Fibroblast of skin of abdomen (primary cell): ENCODE measurements at regions not wholly inside any gene's neighbourhood (a gene's known extent, or its start where the extent isn't known, plus 50 kb on each side); places are given as distances from the start of the nearest gene placed in this dataset.

ENCODE experiments used
- DNase-seq: peaks from one replicate; pipeline ENCODE4 v3.0.0-alpha.2; 2013

- no peak for DNase-seq
Measured at GRCh38 chr3:177917234-177917861, 618.9 kb upstream of the KCNMB2 start.

GRCh38 chr3:177921153-177921552 lies 615.1 kb upstream of the KCNMB2 start:
- no peak for DNase-seq

GRCh38 chr3:177924261-177924660 lies 612.0 kb upstream of the KCNMB2 start:
- no peak for DNase-seq

GRCh38 chr3:177928172-177928873 lies 607.9 kb upstream of the KCNMB2 start:
- DNase-seq: peak; percentile 23

GRCh38 chr3:177929310-177929709 lies 606.9 kb upstream of the KCNMB2 start:
- peak; percentile 10 for DNase-seq

- no peak for DNase-seq
Measured at GRCh38 chr3:177930771-177931170, 605.5 kb upstream of the KCNMB2 start.

- no peak for DNase-seq
Measured at GRCh38 chr3:177931346-177931745, 604.9 kb upstream of the KCNMB2 start.

- no peak for DNase-seq
Measured at GRCh38 chr3:177932346-177932745, 603.9 kb upstream of the KCNMB2 start.

- DNase-seq: peak; percentile 47
Measured at GRCh38 chr3:177932750-177933660, 603.2 kb upstream of the KCNMB2 start.

GRCh38 chr3:177934001-177934891 lies 602.0 kb upstream of the KCNMB2 start:
- DNase-seq: peak; percentile 97

GRCh38 chr3:177935047-177935446 lies 601.2 kb upstream of the KCNMB2 start:
- no peak for DNase-seq

- DNase-seq: no peak
Measured at GRCh38 chr3:177936721-177937120, 599.5 kb upstream of the KCNMB2 start.

- no peak for DNase-seq
Measured at GRCh38 chr3:177942911-177943310, 593.3 kb upstream of the KCNMB2 start.

GRCh38 chr3:177944228-177944661 lies 592.0 kb upstream of the KCNMB2 start:
- peak; percentile 25 for DNase-seq

- DNase-seq: no peak
Measured at GRCh38 chr3:177946048-177946447, 590.2 kb upstream of the KCNMB2 start.

GRCh38 chr3:177946497-177946896 lies 589.7 kb upstream of the KCNMB2 start:
- no peak for DNase-seq

- peak; percentile 23 for DNase-seq
Measured at GRCh38 chr3:177946936-177947335, 589.3 kb upstream of the KCNMB2 start.

- no peak for DNase-seq
Measured at GRCh38 chr3:177947901-177948300, 588.3 kb upstream of the KCNMB2 start.

GRCh38 chr3:177948716-177949425 lies 587.4 kb upstream of the KCNMB2 start:
- DNase-seq: no peak

GRCh38 chr3:177959188-177959587 lies 577.0 kb upstream of the KCNMB2 start:
- no peak for DNase-seq

GRCh38 chr3:177960014-177960413 lies 576.2 kb upstream of the KCNMB2 start:
- DNase-seq: peak; percentile 21

GRCh38 chr3:177960722-177961121 lies 575.5 kb upstream of the KCNMB2 start:
- DNase-seq: no peak
